ENCODE measurements at regions not wholly inside any gene's neighbourhood (a gene's known extent, or its start where the extent isn't known, plus 50 kb on each side); places are given as distances from the start of the nearest gene placed in this dataset.
"Not testable (repeated sequence)": the region's sequence is repeated elsewhere in the genome, so short reads cannot be mapped to it uniquely, and the experiment has no call there.

GRCh38 chr1:83479591-83480239 is 519.2 kb downstream of the TTLL7 start:
- H3K9me3 Mint-ChIP-seq; H3K27me3 Mint-ChIP-seq (ENCODE audit: low read depth); H3K36me3 Mint-ChIP-seq; H3K4me3 Mint-ChIP-seq; ATAC-seq; DNase-seq (ENCODE audit: low spot score); H3K4me1 Mint-ChIP-seq; CTCF ChIA-PET; H3K27ac Mint-ChIP-seq; POLR2A ChIA-PET: not testable (repeated sequence)

GRCh38 chr1:83478127-83478526 is 520.8 kb downstream of the TTLL7 start:
- H3K9me3 Mint-ChIP-seq; H3K4me3 Mint-ChIP-seq; DNase-seq (ENCODE audit: low spot score); H3K27ac Mint-ChIP-seq; CTCF ChIA-PET; H3K4me1 Mint-ChIP-seq; H3K36me3 Mint-ChIP-seq; ATAC-seq; H3K27me3 Mint-ChIP-seq (ENCODE audit: low read depth); POLR2A ChIA-PET: not testable (repeated sequence)

GRCh38 chr1:83476518-83476917 is 522.4 kb downstream of the TTLL7 start:
- H3K4me3 Mint-ChIP-seq; ATAC-seq; DNase-seq (ENCODE audit: low spot score); POLR2A ChIA-PET; H3K4me1 Mint-ChIP-seq; H3K9me3 Mint-ChIP-seq; CTCF ChIA-PET; H3K36me3 Mint-ChIP-seq; H3K27me3 Mint-ChIP-seq (ENCODE audit: low read depth); H3K27ac Mint-ChIP-seq: not testable (repeated sequence)

- H3K4me3 Mint-ChIP-seq; CTCF ChIA-PET; ATAC-seq; H3K27me3 Mint-ChIP-seq (ENCODE audit: low read depth); H3K4me1 Mint-ChIP-seq; DNase-seq (ENCODE audit: low spot score); H3K9me3 Mint-ChIP-seq; H3K27ac Mint-ChIP-seq; POLR2A ChIA-PET; H3K36me3 Mint-ChIP-seq: not testable (repeated sequence)
Measured at GRCh38 chr1:83474946-83475345, 524.0 kb downstream of the TTLL7 start.

- H3K27ac Mint-ChIP-seq; H3K27me3 Mint-ChIP-seq (ENCODE audit: low read depth); H3K4me3 Mint-ChIP-seq; ATAC-seq; H3K4me1 Mint-ChIP-seq; DNase-seq (ENCODE audit: low spot score); POLR2A ChIA-PET; H3K9me3 Mint-ChIP-seq; H3K36me3 Mint-ChIP-seq: not testable (repeated sequence)
- CTCF ChIA-PET = interaction anchor here (0.6 kb wide), 1 partner anchor 1121 kb away, joined by 3 read pairs; no protein-coding TSS in a partner anchor
Measured at GRCh38 chr1:83473986-83474385, 524.9 kb downstream of the TTLL7 start.

GRCh38 chr1:83472066-83472465 is 526.9 kb downstream of the TTLL7 start:
- POLR2A ChIA-PET = not testable (repeated sequence)

GRCh38 chr1:83471272-83471671 is 527.7 kb downstream of the TTLL7 start:
- H3K4me1 Mint-ChIP-seq; H3K4me3 Mint-ChIP-seq; ATAC-seq; CTCF ChIA-PET; H3K27ac Mint-ChIP-seq; DNase-seq (ENCODE audit: low spot score); H3K36me3 Mint-ChIP-seq; H3K27me3 Mint-ChIP-seq (ENCODE audit: low read depth); H3K9me3 Mint-ChIP-seq: not testable (repeated sequence)
- POLR2A ChIA-PET = interaction anchor here (0.6 kb wide), 1 partner anchor 12 kb away, joined by 3 read pairs; no protein-coding TSS in a partner anchor

More at GRCh38 chr1:83472066-83472465, 526.9 kb downstream of the TTLL7 start:
- H3K9me3 Mint-ChIP-seq; H3K27me3 Mint-ChIP-seq (ENCODE audit: low read depth); ATAC-seq; H3K4me1 Mint-ChIP-seq; H3K36me3 Mint-ChIP-seq; DNase-seq (ENCODE audit: low spot score); H3K27ac Mint-ChIP-seq; H3K4me3 Mint-ChIP-seq; CTCF ChIA-PET: not testable (repeated sequence)

- H3K27me3 Mint-ChIP-seq (ENCODE audit: low read depth); H3K9me3 Mint-ChIP-seq; CTCF ChIA-PET; POLR2A ChIA-PET; H3K4me3 Mint-ChIP-seq; ATAC-seq; H3K27ac Mint-ChIP-seq; H3K4me1 Mint-ChIP-seq; H3K36me3 Mint-ChIP-seq; DNase-seq (ENCODE audit: low spot score): not testable (repeated sequence)
Measured at GRCh38 chr1:83468336-83468735, 530.6 kb downstream of the TTLL7 start.

- DNase-seq (ENCODE audit: low spot score); ATAC-seq; H3K36me3 Mint-ChIP-seq; CTCF ChIA-PET; H3K27me3 Mint-ChIP-seq (ENCODE audit: low read depth); H3K4me1 Mint-ChIP-seq; H3K27ac Mint-ChIP-seq; POLR2A ChIA-PET; H3K4me3 Mint-ChIP-seq; H3K9me3 Mint-ChIP-seq: not testable (repeated sequence)
Measured at GRCh38 chr1:83457735-83458248, 541.1 kb downstream of the TTLL7 start.

GRCh38 chr1:83457281-83457680 is 541.7 kb downstream of the TTLL7 start:
- H3K27me3 Mint-ChIP-seq (ENCODE audit: low read depth); H3K4me1 Mint-ChIP-seq; POLR2A ChIA-PET; H3K27ac Mint-ChIP-seq; DNase-seq (ENCODE audit: low spot score); H3K36me3 Mint-ChIP-seq; CTCF ChIA-PET; H3K4me3 Mint-ChIP-seq; ATAC-seq; H3K9me3 Mint-ChIP-seq: not testable (repeated sequence)

GRCh38 chr1:83455753-83456152 is 543.2 kb downstream of the TTLL7 start:
- H3K27ac Mint-ChIP-seq; ATAC-seq; H3K27me3 Mint-ChIP-seq (ENCODE audit: low read depth); H3K36me3 Mint-ChIP-seq; CTCF ChIA-PET; H3K4me3 Mint-ChIP-seq; H3K4me1 Mint-ChIP-seq; DNase-seq (ENCODE audit: low spot score); POLR2A ChIA-PET; H3K9me3 Mint-ChIP-seq: not testable (repeated sequence)

- H3K27ac Mint-ChIP-seq, CTCF ChIA-PET, ATAC-seq: not testable (repeated sequence)
Measured at GRCh38 chr1:83445873-83446272, 553.1 kb downstream of the TTLL7 start.

GRCh38 chr1:83442412-83442811 is 556.5 kb downstream of the TTLL7 start:
- DNase-seq (ENCODE audit: low spot score); CTCF ChIA-PET; H3K27ac Mint-ChIP-seq; H3K9me3 Mint-ChIP-seq; H3K4me1 Mint-ChIP-seq; POLR2A ChIA-PET; ATAC-seq; H3K27me3 Mint-ChIP-seq (ENCODE audit: low read depth); H3K36me3 Mint-ChIP-seq; H3K4me3 Mint-ChIP-seq: not testable (repeated sequence)

More at GRCh38 chr1:83445873-83446272, 553.1 kb downstream of the TTLL7 start:
- H3K4me3 Mint-ChIP-seq; POLR2A ChIA-PET; H3K36me3 Mint-ChIP-seq; DNase-seq (ENCODE audit: low spot score); H3K27me3 Mint-ChIP-seq (ENCODE audit: low read depth); H3K9me3 Mint-ChIP-seq; H3K4me1 Mint-ChIP-seq: not testable (repeated sequence)
